Ovary (tissue), 7 donors: ENCODE measurements at regions not wholly inside any gene's neighbourhood (a gene's known extent, or its start where the extent isn't known, plus 50 kb on each side); places are given as distances from the start of the nearest gene placed in this dataset.

Experiments used
- DNase-seq, 5 donors: peaks; one replicate each; pipeline ENCODE4 v3.0.0-alpha.2; 2019 to 2020
- H3K27ac ChIP-seq, 2 donors: fragments of 200-600 bp; one replicate each; pipeline versions ENCODE4 v1.5.1 to v1.8.0; 2019 to 2022
- H3K27me3 ChIP-seq: fragments of 200-600 bp; one replicate; pipeline ENCODE4 v1.8.0; 2022
- H3K36me3 ChIP-seq: fragments of 200-600 bp; sonication (generic); one replicate; pipeline ENCODE4 v1.5.1; 2019
- H3K4me1 ChIP-seq: one replicate; pipeline ENCODE4 v1.8.1; 2013; ENCODE audit warnings: mild to moderate bottlenecking, moderate library complexity; ENCODE audit not compliant: insufficient read depth
- H3K4me3 ChIP-seq: fragments of 200-600 bp; sonication (generic); one replicate; pipeline ENCODE4 v1.5.1; 2017
- H3K9me3 ChIP-seq, 2 donors: fragments of 200-600 bp in 1 of 2; sonication (generic) in 1 of 2; one replicate each; pipeline versions ENCODE4 v1.5.1 to v1.8.1; 2013 to 2019; ENCODE audit warnings: mild to moderate bottlenecking in 1 of 2, moderate library complexity in 1 of 2
- EP300 ChIP-seq: sonication (generic); formaldehyde crosslinking; IDR thresholded peaks from one replicate; pipeline ENCODE4 v1.6.1; 2017; ENCODE audit warnings: antibody characterized with exemption
- POLR2A ChIP-seq: fragments of 450-650 bp; IDR thresholded peaks from one replicate; pipeline ENCODE4 v1.6.1; 2017; ENCODE audit warnings: antibody characterized with exemption, mild to moderate bottlenecking, moderate library complexity
- WGBS, 3 donors: extraction: QIAGEN DNeasy Blood & Tissue Kit in 1 of 3; methylation state at CpG; one replicate each; pipeline versions ENCODE4 v1.1.5 to v1.1.7; 2013 to 2017; 5-methylcytosine and 5-hydroxymethylcytosine counted together
- intact Hi-C, 4 donors: fragments of 100-400 bp; cut with DNase I; formaldehyde crosslinking; loops; one replicate each; pipeline versions ENCODE4 v1.11.0 to v1.15.1; 2022 to 2023
- TF ChIP-seq, protein P1 (sequence below), 3 donors: fragments of 450-650 bp in 2 of 3; fragments of 200-600 bp in 1 of 3; IDR thresholded peaks; one replicate each; pipeline versions ENCODE4 v1.5.1 to v1.8.0; 2016 to 2022; ENCODE audit warnings: antibody characterized with exemption in 3 of 3, mild to moderate bottlenecking in 1 of 3
- donor health status: DM: no; HTN: no; CAD: no; lungs with moderate emphysema.
- donor health status: DM: no; HTN: no; CAD: no.
- donor health status: Bipolar disorder and iron deficiency.
- donor health status: DM: no; HTN: no; CAD: no.
- donor health status: DM: yes; HTN: yes; CAD: no.

- 62 to 68% (median 67%) methylated on average over 7 of the region's 7 CpGs for WGBS, 3 donors
- no peak for DNase-seq
- Histone ChIP-seq H3K36me3 (no peaks in the 10 kb centered on the region), H3K27me3 (no peaks in the 10 kb centered on the region), H3K4me1 (no peaks in the 10 kb centered on the region), H3K27ac (no peak overlapping the region), H3K4me3 (no peak overlapping the region), H3K9me3 (no peaks in the 10 kb centered on the region)
- no peak for TF ChIP-seq POLR2A
- TF ChIP-seq, protein P1, sequence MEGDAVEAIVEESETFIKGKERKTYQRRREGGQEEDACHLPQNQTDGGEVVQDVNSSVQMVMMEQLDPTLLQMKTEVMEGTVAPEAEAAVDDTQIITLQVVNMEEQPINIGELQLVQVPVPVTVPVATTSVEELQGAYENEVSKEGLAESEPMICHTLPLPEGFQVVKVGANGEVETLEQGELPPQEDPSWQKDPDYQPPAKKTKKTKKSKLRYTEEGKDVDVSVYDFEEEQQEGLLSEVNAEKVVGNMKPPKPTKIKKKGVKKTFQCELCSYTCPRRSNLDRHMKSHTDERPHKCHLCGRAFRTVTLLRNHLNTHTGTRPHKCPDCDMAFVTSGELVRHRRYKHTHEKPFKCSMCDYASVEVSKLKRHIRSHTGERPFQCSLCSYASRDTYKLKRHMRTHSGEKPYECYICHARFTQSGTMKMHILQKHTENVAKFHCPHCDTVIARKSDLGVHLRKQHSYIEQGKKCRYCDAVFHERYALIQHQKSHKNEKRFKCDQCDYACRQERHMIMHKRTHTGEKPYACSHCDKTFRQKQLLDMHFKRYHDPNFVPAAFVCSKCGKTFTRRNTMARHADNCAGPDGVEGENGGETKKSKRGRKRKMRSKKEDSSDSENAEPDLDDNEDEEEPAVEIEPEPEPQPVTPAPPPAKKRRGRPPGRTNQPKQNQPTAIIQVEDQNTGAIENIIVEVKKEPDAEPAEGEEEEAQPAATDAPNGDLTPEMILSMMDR (IDR thresholded peaks at IDR 0.05): no peak
- no peak for TF ChIP-seq EP300
- intact Hi-C loops: no loop called here
Observed at GRCh38 chr20:52269321-52269720, 77.7 kb upstream of the ZFP64 start.

DNA sequence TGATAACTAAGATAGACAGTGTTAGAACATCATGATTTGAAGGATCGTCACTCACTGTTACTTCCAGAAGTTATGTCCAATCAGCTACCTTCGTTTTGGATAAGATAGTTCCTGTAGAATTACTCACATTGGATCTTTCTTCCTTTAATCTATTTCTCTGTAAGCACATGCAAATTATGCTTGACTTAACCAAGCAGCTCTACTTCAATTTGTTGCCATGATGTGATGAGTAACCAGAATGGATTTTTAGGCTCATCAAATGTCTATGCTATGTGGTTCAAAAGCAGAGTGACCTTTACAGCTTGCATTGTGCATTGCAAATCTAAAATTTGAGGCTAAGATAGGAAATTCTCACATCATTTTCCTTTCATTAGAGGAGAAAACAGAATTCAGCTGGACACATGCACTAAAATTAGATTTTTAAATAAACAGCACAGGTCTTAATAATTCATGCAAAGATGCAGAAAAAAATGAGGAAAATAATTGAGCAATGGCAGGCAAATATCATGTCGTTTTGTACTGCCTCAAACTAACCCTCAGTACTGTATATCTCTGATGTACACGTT is 76.7 kb upstream of the ZFP64 start:
- no peaks in the 10 kb centered on the region for H3K27me3 ChIP-seq
- H3K9me3 ChIP-seq: no peaks in the 10 kb centered on the region
- 63 to 68% (median 67%) methylated on average over 4 of the region's 4 CpGs for WGBS, 3 donors
- DNase-seq: no peak
- TF ChIP-seq POLR2A: no peak
- TF ChIP-seq, protein P1 (IDR thresholded peaks at IDR 0.05): no peak
- intact Hi-C loops: no loop called here
- no peaks in the 10 kb centered on the region for H3K36me3 ChIP-seq
- H3K4me1 ChIP-seq: no peaks in the 10 kb centered on the region
- no peak overlapping the region for H3K4me3 ChIP-seq
- H3K27ac ChIP-seq: no peak overlapping the region

DNA sequence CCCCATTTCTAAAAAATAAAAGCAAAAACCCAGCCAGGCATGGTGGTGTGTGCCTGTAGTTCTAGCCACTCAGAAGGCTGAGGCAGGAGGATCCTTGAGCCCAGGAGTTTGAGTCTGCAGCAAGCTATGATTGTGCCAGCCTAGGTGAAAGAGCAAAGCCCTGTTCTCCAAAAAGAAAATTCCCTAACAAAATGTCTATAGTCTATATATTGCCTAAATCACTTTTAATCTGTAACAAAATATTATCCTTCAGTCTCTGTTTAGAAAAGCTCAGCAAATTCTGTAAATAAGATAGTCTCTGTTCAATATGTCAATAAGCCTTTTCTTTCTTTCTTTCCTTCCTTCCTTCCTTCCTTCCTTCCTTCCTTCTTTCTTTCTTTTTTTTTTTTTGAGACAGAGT is 75.8 kb upstream of the ZFP64 start:
- no peak overlapping the region for H3K27ac ChIP-seq
- intact Hi-C loops: no loop called here
- DNase-seq: no peak
- TF ChIP-seq EP300 (no peak), POLR2A (no peak)
- TF ChIP-seq, protein P1 (IDR thresholded peaks at IDR 0.05): no peak
- no peaks in the 10 kb centered on the region for H3K36me3 ChIP-seq
- H3K4me3 ChIP-seq: no peak overlapping the region
- H3K4me1 ChIP-seq: no peaks in the 10 kb centered on the region
- no peaks in the 10 kb centered on the region for H3K9me3 ChIP-seq
- H3K27me3 ChIP-seq: no peaks in the 10 kb centered on the region

DNA sequence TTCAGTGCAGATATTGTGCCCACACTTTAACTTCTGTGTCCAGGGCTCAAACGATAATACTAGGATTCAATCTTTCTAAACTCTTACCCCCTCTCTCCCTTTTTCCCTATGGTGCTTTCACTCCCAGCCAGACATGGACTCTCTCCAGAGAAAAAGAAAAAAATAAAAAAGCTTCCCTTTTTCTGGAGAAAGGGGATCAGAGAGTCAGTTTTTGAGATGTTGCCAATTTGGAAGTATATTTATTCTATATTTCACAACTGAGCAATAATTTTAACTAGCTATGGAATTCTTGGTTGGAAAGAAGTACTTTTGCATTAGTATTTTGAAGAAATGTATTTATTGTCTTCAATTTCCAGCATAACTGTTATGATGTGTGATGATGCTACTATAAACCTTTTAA is 72.2 kb upstream of the ZFP64 start:
- Histone ChIP-seq H3K36me3 (no peaks in the 10 kb centered on the region), H3K27ac (no peak overlapping the region), H3K4me1 (no peaks in the 10 kb centered on the region), H3K4me3 (no peak overlapping the region), H3K27me3 (no peaks in the 10 kb centered on the region), H3K9me3 (no peaks in the 10 kb centered on the region)
- DNase-seq: no peak
- TF ChIP-seq EP300 (no peak), POLR2A (no peak)
- TF ChIP-seq, protein P1 (IDR thresholded peaks at IDR 0.05): no peak
- intact Hi-C loops: no loop called here
- WGBS, 3 donors: 24 to 29% (median 29%) methylated on average over 1 of the region's 1 CpG

- no peaks in the 10 kb centered on the region for H3K27me3 ChIP-seq
- intact Hi-C loops: no loop called here
- H3K4me1 ChIP-seq: no peaks in the 10 kb centered on the region
- H3K36me3 ChIP-seq: no peaks in the 10 kb centered on the region
- H3K27ac ChIP-seq: no peak overlapping the region
- TF ChIP-seq EP300 (no peak), POLR2A (no peak)
- TF ChIP-seq, protein P1 (IDR thresholded peaks at IDR 0.05): no peak
- no peak for DNase-seq
- H3K9me3 ChIP-seq: no peaks in the 10 kb centered on the region
- no peak overlapping the region for H3K4me3 ChIP-seq
Observed at GRCh38 chr20:52261792-52262191, 70.2 kb upstream of the ZFP64 start.
